Suprapubic skin (tissue), 4 donors: ENCODE measurements at regions not wholly inside any gene's neighbourhood (a gene's known extent, or its start where the extent isn't known, plus 50 kb on each side); places are given as distances from the start of the nearest gene placed in this dataset.

Experiments used
- DNase-seq, 2 donors: peaks; one replicate each; pipeline ENCODE4 v3.0.0-alpha.2; 2019; ENCODE audit warnings: low spot score in 2 of 2
- H3K27ac ChIP-seq: fragments of 200-600 bp; sonication (generic); one replicate; pipeline ENCODE4 v1.5.1; 2019
- H3K27me3 ChIP-seq: fragments of 200-600 bp; sonication (generic); one replicate; pipeline ENCODE4 v1.5.1; 2019
- H3K36me3 ChIP-seq: fragments of 200-600 bp; sonication (generic); one replicate; pipeline ENCODE4 v1.5.1; 2019
- H3K4me1 ChIP-seq: fragments of 200-600 bp; sonication (generic); one replicate; pipeline ENCODE4 v1.5.1; 2019
- H3K4me3 ChIP-seq: fragments of 200-600 bp; sonication (generic); one replicate; pipeline ENCODE4 v1.5.1; 2019; ENCODE audit warnings: mild to moderate bottlenecking
- H3K9me3 ChIP-seq: fragments of 200-600 bp; sonication (generic); one replicate; pipeline ENCODE4 v1.5.1; 2019
- EP300 ChIP-seq: sonication (generic); formaldehyde crosslinking; IDR thresholded peaks from one replicate; pipeline ENCODE4 v1.6.1; 2017; ENCODE audit warnings: antibody characterized with exemption
- POLR2A ChIP-seq, 2 donors: fragments of 450-650 bp; IDR thresholded peaks; one replicate each; pipeline ENCODE4 v1.6.1; 2017; ENCODE audit warnings: antibody characterized with exemption in 2 of 2, mild to moderate bottlenecking in 2 of 2, moderate library complexity in 2 of 2
- POLR2AphosphoS5 ChIP-seq, 3 donors: sonication (generic); formaldehyde crosslinking; IDR thresholded peaks; one replicate each; pipeline ENCODE4 v1.6.1; 2017; ENCODE audit warnings: antibody characterized with exemption in 3 of 3
- WGBS: methylation state at CpG from one replicate; pipeline ENCODE4 v1.1.5; 2018; 5-methylcytosine and 5-hydroxymethylcytosine counted together
- TF ChIP-seq, protein P1 (sequence below), 2 donors: fragments of 200-600 bp in 1 of 2; fragments of 450-650 bp in 1 of 2; sonication (generic) in 1 of 2; IDR thresholded peaks; one replicate each; pipeline ENCODE4 v1.5.1; 2016 to 2019; ENCODE audit warnings: antibody characterized with exemption in 2 of 2, mild to moderate bottlenecking in 1 of 2, moderate library complexity in 1 of 2

- DNase-seq: no peak
- Histone ChIP-seq H3K27ac (no peak overlapping the region), H3K9me3 (no peaks in the 10 kb centered on the region), H3K4me1 (no peaks in the 10 kb centered on the region), H3K27me3 (no peaks in the 10 kb centered on the region), H3K4me3 (no peak overlapping the region), H3K36me3 (no peaks in the 10 kb centered on the region)
- TF ChIP-seq EP300 (no peak), POLR2A (IDR thresholded peaks at IDR 0.05) (no peak), POLR2AphosphoS5 (IDR thresholded peaks at IDR 0.05) (no peak)
- TF ChIP-seq, protein P1, sequence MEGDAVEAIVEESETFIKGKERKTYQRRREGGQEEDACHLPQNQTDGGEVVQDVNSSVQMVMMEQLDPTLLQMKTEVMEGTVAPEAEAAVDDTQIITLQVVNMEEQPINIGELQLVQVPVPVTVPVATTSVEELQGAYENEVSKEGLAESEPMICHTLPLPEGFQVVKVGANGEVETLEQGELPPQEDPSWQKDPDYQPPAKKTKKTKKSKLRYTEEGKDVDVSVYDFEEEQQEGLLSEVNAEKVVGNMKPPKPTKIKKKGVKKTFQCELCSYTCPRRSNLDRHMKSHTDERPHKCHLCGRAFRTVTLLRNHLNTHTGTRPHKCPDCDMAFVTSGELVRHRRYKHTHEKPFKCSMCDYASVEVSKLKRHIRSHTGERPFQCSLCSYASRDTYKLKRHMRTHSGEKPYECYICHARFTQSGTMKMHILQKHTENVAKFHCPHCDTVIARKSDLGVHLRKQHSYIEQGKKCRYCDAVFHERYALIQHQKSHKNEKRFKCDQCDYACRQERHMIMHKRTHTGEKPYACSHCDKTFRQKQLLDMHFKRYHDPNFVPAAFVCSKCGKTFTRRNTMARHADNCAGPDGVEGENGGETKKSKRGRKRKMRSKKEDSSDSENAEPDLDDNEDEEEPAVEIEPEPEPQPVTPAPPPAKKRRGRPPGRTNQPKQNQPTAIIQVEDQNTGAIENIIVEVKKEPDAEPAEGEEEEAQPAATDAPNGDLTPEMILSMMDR (IDR thresholded peaks at IDR 0.05): no peak
- WGBS: no CpG with 5 or more reads among the region's 1 CpG
Measured at GRCh38 chr5:42032137-42032536, 107.1 kb downstream of the FBXO4 start.

GRCh38 chr5:42035526-42035925 lies 110.4 kb downstream of the FBXO4 start:
- Histone ChIP-seq H3K9me3 (no peaks in the 10 kb centered on the region), H3K36me3 (no peaks in the 10 kb centered on the region), H3K27me3 (no peaks in the 10 kb centered on the region), H3K4me1 (no peaks in the 10 kb centered on the region), H3K4me3 (no peak overlapping the region), H3K27ac (no peak overlapping the region)
- 13% methylated on average over 1 of the region's 1 CpG for WGBS
- no peak for DNase-seq
- TF ChIP-seq, protein P1 (IDR thresholded peaks at IDR 0.05): no peak
- TF ChIP-seq POLR2AphosphoS5 (IDR thresholded peaks at IDR 0.05): no peak
- TF ChIP-seq POLR2A (IDR thresholded peaks at IDR 0.05): no peak

DNA sequence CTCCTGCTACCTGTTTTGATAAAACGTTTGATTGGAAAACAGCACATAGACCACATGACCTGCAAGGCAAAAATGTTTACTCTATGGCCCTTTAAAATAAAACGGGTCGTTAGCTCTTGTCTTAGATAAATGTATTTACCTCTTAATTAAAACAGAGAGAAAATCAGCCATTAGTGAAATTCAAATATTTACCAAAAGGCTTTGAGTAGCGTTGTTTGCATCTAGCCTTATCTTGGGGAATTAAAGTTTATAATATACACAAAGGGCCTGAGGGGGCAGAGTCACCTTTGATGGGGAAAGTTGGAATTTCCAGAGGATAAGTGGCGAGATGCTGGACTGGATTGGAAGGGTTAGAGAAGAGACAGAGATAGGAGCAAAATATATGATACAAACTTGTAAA lies 111.3 kb downstream of the FBXO4 start:
- no peaks in the 10 kb centered on the region for H3K36me3 ChIP-seq
- 68% methylated on average over 5 of the region's 5 CpGs for WGBS

DNA sequence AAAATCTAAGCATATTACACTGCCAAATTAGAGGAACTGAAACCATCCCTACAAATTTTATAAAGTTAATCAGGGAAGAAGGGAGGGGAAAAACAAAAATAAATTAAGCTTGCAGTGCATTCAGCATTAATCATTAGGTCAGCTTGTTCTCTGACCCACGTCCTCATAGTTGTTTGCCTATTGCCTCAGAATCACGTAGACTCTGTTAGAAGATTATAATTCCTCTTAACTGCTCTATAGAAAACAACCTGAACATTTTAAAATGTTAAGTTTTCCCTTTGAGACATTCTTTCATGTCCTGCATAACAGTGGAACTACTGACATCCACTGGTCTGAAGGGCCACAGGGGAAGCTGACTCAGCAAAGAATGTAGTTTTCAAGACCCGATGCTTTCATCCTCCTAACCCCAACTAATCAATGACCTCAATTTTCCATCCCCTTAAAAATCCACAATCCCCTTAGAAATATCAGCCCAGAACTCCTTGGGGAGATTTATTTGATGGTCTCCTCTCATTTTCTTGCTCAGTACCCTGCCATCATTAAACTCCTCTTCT lies 112.4 kb downstream of the FBXO4 start:
- H3K27ac ChIP-seq: no peak overlapping the region
- H3K36me3 ChIP-seq: no peaks in the 10 kb centered on the region
- no peaks in the 10 kb centered on the region for H3K9me3 ChIP-seq
- WGBS: 78% methylated on average over 3 of the region's 3 CpGs
- TF ChIP-seq POLR2AphosphoS5 (IDR thresholded peaks at IDR 0.05) (no peak), EP300 (no peak)
- TF ChIP-seq, protein P1 (IDR thresholded peaks at IDR 0.05): no peak
- no peak for DNase-seq
- no peaks in the 10 kb centered on the region for H3K27me3 ChIP-seq
- H3K4me3 ChIP-seq: no peak overlapping the region
- H3K4me1 ChIP-seq: no peaks in the 10 kb centered on the region

More for the DNA sequence above, 111.3 kb downstream of the FBXO4 start:
- Histone ChIP-seq H3K27ac (no peak overlapping the region), H3K4me1 (no peaks in the 10 kb centered on the region), H3K9me3 (no peaks in the 10 kb centered on the region), H3K27me3 (no peaks in the 10 kb centered on the region), H3K4me3 (no peak overlapping the region)
- TF ChIP-seq EP300 (no peak), POLR2A (IDR thresholded peaks at IDR 0.05) (no peak), POLR2AphosphoS5 (IDR thresholded peaks at IDR 0.05) (no peak)
- TF ChIP-seq, protein P1 (IDR thresholded peaks at IDR 0.05): no peak
- DNase-seq: no peak

- Histone ChIP-seq H3K27ac (no peak overlapping the region), H3K4me3 (no peak overlapping the region), H3K9me3 (no peaks in the 10 kb centered on the region), H3K4me1 (no peaks in the 10 kb centered on the region), H3K36me3 (no peaks in the 10 kb centered on the region), H3K27me3 (no peaks in the 10 kb centered on the region)
- TF ChIP-seq, protein P1 (IDR thresholded peaks at IDR 0.05): no peak
- TF ChIP-seq POLR2AphosphoS5 (IDR thresholded peaks at IDR 0.05) (no peak), POLR2A (IDR thresholded peaks at IDR 0.05) (no peak), EP300 (no peak)
- 86% methylated on average over 2 of the region's 2 CpGs for WGBS
- DNase-seq: no peak
Measured at GRCh38 chr5:42043400-42043799, 118.3 kb downstream of the FBXO4 start.
